MM.1S (cell line): ENCODE measurements at regions not wholly inside any gene's neighbourhood (a gene's known extent, or its start where the extent isn't known, plus 50 kb on each side); places are given as distances from the start of the nearest gene placed in this dataset.

Experiments
- DNase-seq: peaks from one replicate; pipeline ENCODE4 v3.0.0-alpha.2; 2015
- H2AFZ ChIP-seq: fragments of 300-600 bp; sonication (generic); 2 replicates; pipeline ENCODE4 v1.6.0; 2016; ENCODE audit warnings: antibody characterized with exemption, low read length
- H3F3A ChIP-seq: fragments of 300-600 bp; sonication (generic); 2 replicates; pipeline ENCODE4 v1.6.1; 2016; ENCODE audit warnings: mild to moderate bottlenecking, antibody characterized with exemption, low read length, moderate library complexity, mixed read lengths; ENCODE audit not compliant: insufficient read depth
- H3K27ac ChIP-seq: fragments of 300-600 bp; sonication (generic); 2 replicates; pipeline ENCODE4 v1.5.1; 2016; ENCODE audit warnings: mild to moderate bottlenecking, low read length
- H3K27me3 ChIP-seq: fragments of 300-600 bp; sonication (generic); replicated peaks from 2 replicates; pipeline ENCODE4 v1.6.0; 2016; ENCODE audit warnings: low read length; ENCODE audit not compliant: insufficient read depth
- H3K36me3 ChIP-seq: fragments of 300-600 bp; sonication (generic); replicated peaks from 2 replicates; pipeline ENCODE4 v1.6.1; 2016; ENCODE audit warnings: mild to moderate bottlenecking, low read length, mixed read lengths; ENCODE audit not compliant: insufficient read depth
- H3K4me1 ChIP-seq: fragments of 300-600 bp; sonication (generic); 2 replicates; pipeline ENCODE4 v1.6.1; 2016; ENCODE audit warnings: low read length, mixed read lengths
- H3K4me2 ChIP-seq: fragments of 300-600 bp; sonication (generic); 2 replicates; pipeline ENCODE4 v1.6.0; 2016; ENCODE audit warnings: low read depth, low read length
- H3K4me3 ChIP-seq: fragments of 300-600 bp; sonication (generic); 2 replicates; pipeline ENCODE4 v1.5.1; 2016; ENCODE audit warnings: low read length, mixed read lengths
- H3K79me2 ChIP-seq: fragments of 300-600 bp; sonication (generic); 2 replicates; pipeline ENCODE4 v1.6.1; 2016; ENCODE audit warnings: mixed run types, low read length, mixed read lengths
- H3K9ac ChIP-seq: fragments of 300-600 bp; sonication (generic); 2 replicates; pipeline ENCODE4 v1.6.1; 2016; ENCODE audit warnings: low read length, mixed read lengths
- H3K9me2 ChIP-seq: fragments of 300-600 bp; sonication (generic); replicated peaks from 2 replicates; pipeline ENCODE4 v1.6.1; 2016; ENCODE audit warnings: mild to moderate bottlenecking, low read length, mixed read lengths; ENCODE audit not compliant: insufficient read depth
- H3K9me3 ChIP-seq: fragments of 300-600 bp; sonication (generic); replicated peaks from 2 replicates; pipeline ENCODE4 v1.6.1; 2016; ENCODE audit warnings: mild to moderate bottlenecking, low read length, mixed read lengths; ENCODE audit not compliant: insufficient read depth
- H4K20me1 ChIP-seq: fragments of 300-600 bp; sonication (generic); 2 replicates; pipeline ENCODE4 v1.6.1; 2016; ENCODE audit warnings: mild to moderate bottlenecking, low read length, moderate library complexity, mixed read lengths; ENCODE audit not compliant: insufficient read depth
- EZH2 ChIP-seq: fragments of 300-600 bp; sonication (generic); optimal IDR thresholded peaks from 2 replicates; pipeline ENCODE3; 2017; ENCODE audit warnings: low read depth, mild to moderate bottlenecking, antibody characterized with exemption, low read length, mixed read lengths
- EZH2phosphoT487 ChIP-seq: fragments of 300-600 bp; sonication (generic); IDR thresholded peaks from 2 replicates; pipeline ENCODE4 v1.6.1; 2018; ENCODE audit warnings: antibody characterized with exemption, low read length
- TF ChIP-seq, protein P1 (sequence below): fragments of 300-600 bp; sonication (generic); IDR thresholded peaks from 2 replicates; pipeline ENCODE4 v1.5.1; 2016; ENCODE audit warnings: antibody characterized with exemption, low read length, mixed read lengths

DNA sequence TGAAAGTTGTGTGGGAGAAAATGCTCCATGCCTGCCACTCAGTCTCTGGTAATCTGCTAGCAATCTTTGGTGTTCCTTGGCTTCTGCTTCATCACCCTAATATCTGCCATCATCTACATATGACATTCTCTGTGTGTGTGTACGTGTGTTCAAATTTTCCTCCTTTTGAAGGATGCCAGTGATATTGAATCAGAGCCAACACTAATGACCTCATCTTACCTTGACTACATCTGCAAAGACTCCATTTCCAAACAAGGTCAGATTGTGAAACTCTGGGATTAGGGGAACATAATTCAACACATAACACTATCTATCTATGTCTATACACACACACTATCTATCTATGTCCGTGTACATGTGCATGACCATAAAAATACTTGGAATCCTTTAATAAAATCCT, 81.4 kb upstream of the IRS2 start:
- Histone ChIP-seq H3K4me2 (no peak overlapping the region), H3K9ac (no peak overlapping the region), H3K4me1 (no peaks in the 10 kb centered on the region), H3K27me3 (no peaks in the 10 kb centered on the region), H3K79me2 (no peaks in the 10 kb centered on the region), H3K27ac (no peak overlapping the region), H3F3A (no peaks in the 10 kb centered on the region), H3K4me3 (no peak overlapping the region), H2AFZ (no peak overlapping the region), H3K36me3 (no peaks in the 10 kb centered on the region), H3K9me3 (no peaks in the 10 kb centered on the region), H3K9me2 (no peaks in the 10 kb centered on the region), H4K20me1 (no peaks in the 10 kb centered on the region)
- no peak for DNase-seq
- TF ChIP-seq, protein P1, sequence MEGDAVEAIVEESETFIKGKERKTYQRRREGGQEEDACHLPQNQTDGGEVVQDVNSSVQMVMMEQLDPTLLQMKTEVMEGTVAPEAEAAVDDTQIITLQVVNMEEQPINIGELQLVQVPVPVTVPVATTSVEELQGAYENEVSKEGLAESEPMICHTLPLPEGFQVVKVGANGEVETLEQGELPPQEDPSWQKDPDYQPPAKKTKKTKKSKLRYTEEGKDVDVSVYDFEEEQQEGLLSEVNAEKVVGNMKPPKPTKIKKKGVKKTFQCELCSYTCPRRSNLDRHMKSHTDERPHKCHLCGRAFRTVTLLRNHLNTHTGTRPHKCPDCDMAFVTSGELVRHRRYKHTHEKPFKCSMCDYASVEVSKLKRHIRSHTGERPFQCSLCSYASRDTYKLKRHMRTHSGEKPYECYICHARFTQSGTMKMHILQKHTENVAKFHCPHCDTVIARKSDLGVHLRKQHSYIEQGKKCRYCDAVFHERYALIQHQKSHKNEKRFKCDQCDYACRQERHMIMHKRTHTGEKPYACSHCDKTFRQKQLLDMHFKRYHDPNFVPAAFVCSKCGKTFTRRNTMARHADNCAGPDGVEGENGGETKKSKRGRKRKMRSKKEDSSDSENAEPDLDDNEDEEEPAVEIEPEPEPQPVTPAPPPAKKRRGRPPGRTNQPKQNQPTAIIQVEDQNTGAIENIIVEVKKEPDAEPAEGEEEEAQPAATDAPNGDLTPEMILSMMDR, result no peak
- TF ChIP-seq EZH2, result no peak

DNA sequence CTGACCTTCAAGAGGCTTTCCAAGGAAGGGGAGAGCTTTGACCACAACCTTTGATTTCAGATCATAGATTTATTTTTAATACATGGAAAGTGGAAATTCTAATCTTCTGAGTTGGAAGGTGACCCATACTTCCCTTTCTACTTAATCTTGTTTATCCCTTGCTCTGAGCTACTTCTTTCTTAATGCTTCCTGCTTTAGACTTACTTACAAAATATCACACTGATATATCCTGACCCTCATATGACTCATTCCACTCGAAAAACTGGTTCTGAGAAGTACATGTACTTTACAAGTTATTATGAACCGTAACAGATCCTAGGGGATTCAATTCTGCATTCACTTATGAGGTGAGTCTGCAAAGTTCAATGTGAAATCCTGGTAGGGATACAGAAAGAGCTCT, 76.2 kb upstream of the IRS2 start:
- Histone ChIP-seq H3K36me3 (no peaks in the 10 kb centered on the region), H3K9me2 (no peaks in the 10 kb centered on the region), H3K9ac (no peak overlapping the region), H4K20me1 (no peaks in the 10 kb centered on the region), H3F3A (0 out of 2 replicates have a peak, but pooled peaks cover 4% of the 10 kb centered on the region), H3K4me3 (no peak overlapping the region), H3K27ac (no peak overlapping the region), H3K27me3 (no peaks in the 10 kb centered on the region), H3K4me2 (no peak overlapping the region), H3K9me3 (no peaks in the 10 kb centered on the region), H2AFZ (no peak overlapping the region), H3K79me2 (no peaks in the 10 kb centered on the region), H3K4me1 (0 out of 2 replicates have a peak, but pooled peaks cover 8% of the 10 kb centered on the region)
- no peak for TF ChIP-seq EZH2
- TF ChIP-seq, protein P1, result no peak
- no peak for DNase-seq

DNA sequence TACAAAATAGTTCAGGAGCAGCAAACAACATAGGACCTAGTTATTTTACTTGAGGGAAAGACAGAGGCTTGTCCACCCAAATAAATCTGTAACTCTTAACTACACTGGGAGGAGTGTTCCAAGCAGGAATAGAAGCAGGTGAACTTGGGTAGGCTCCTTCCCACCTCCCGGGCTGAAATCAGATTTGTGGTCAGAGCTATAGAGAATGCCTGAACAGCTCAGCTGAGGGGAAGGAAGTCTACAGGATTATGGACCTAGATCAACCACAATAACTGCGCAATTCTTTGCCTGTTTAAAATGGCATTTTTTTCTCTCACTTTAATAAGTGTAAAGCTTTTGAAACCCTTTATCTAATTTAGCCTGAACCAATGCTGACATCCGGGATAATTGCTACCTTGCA, 73.5 kb upstream of the IRS2 start:
- no peaks in the 10 kb centered on the region for H3K27me3 ChIP-seq
- H3K9me2 ChIP-seq, result no peaks in the 10 kb centered on the region
- peak; percentile 62 for DNase-seq
- peak overlapping the region; percentile 19; the same call in 1 of the 2 replicates for H3K4me2 ChIP-seq
- no peak for TF ChIP-seq EZH2phosphoT487
- TF ChIP-seq EZH2, result no peak
- TF ChIP-seq, protein P1, result no peak
- 0 out of 2 replicates have a peak, but pooled peaks cover 8% of the 10 kb centered on the region for H3K4me1 ChIP-seq
- H4K20me1 ChIP-seq, result no peaks in the 10 kb centered on the region
- no peak overlapping the region for H3K9ac ChIP-seq
- H3K79me2 ChIP-seq, result no peaks in the 10 kb centered on the region
- 0 out of 2 replicates have a peak, but pooled peaks cover 4% of the 10 kb centered on the region for H3F3A ChIP-seq
- no peaks in the 10 kb centered on the region for H3K9me3 ChIP-seq
- peak overlapping the region; percentile 36; the same call in 1 of the 2 replicates for H3K27ac ChIP-seq
- no peaks in the 10 kb centered on the region for H3K36me3 ChIP-seq
- H3K4me3 ChIP-seq, result no peak overlapping the region
- no peak overlapping the region for H2AFZ ChIP-seq
